Coronary artery (tissue), 2 donors: ENCODE measurements at regions not wholly inside any gene's neighbourhood (a gene's known extent, or its start where the extent isn't known, plus 50 kb on each side); places are given as distances from the start of the nearest gene placed in this dataset.
"Not testable (repeated sequence)": the region's sequence is repeated elsewhere in the genome, so short reads cannot be mapped to it uniquely, and the experiment has no call there.

Experiments used
- DNase-seq: peaks from one replicate; pipeline ENCODE4 v3.0.0-alpha.2; 2017; ENCODE audit warnings: low spot score
- H3K27ac ChIP-seq, 2 donors: fragments of 200-600 bp; sonication (generic); one replicate each; pipeline ENCODE4 v1.5.1; 2016 to 2019
- H3K4me3 ChIP-seq: fragments of 200-600 bp; sonication (generic); 2 replicates; pipeline ENCODE4 v1.5.1; 2016; ENCODE audit warnings: mild to moderate bottlenecking, moderate library complexity
- CTCF ChIP-seq: fragments of 200-600 bp; sonication (generic); IDR thresholded peaks from one replicate; pipeline ENCODE4 v1.5.1; 2019; ENCODE audit warnings: antibody characterized with exemption

GRCh38 chr6:67790569-67790968 lies 844.5 kb upstream of the ADGRB3 start:
- TF ChIP-seq CTCF: no peak
- H3K4me3 ChIP-seq: no peak overlapping the region
- DNase-seq: no peak

GRCh38 chr6:67787119-67787518 lies 848.0 kb upstream of the ADGRB3 start:
- DNase-seq, H3K27ac ChIP-seq, H3K4me3 ChIP-seq: not testable (repeated sequence)

More at GRCh38 chr6:67790569-67790968, 844.5 kb upstream of the ADGRB3 start:
- H3K27ac ChIP-seq: no peak overlapping the region

DNA sequence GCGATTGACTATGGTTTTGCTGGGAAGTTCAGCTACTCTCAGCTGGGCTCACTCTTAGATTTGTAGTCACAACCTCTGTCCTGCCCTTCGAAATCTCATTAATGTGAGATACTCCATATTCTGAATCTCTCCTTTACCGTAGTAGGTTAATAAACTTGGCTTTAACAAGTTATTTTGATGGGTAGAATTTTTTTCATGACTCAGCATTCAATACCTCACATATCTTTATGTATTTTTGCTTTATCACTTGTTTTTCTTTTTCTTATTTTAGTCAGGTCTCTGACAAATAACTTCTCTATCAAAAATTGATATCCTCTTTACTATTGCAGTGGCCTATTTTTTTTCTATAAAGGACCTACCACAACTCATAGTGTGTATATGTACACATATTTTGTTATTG lies 855.2 kb upstream of the ADGRB3 start:
- DNase-seq: no peak
- H3K27ac ChIP-seq: no peak overlapping the region
- TF ChIP-seq CTCF: no peak
- H3K4me3 ChIP-seq: no peak overlapping the region

DNA sequence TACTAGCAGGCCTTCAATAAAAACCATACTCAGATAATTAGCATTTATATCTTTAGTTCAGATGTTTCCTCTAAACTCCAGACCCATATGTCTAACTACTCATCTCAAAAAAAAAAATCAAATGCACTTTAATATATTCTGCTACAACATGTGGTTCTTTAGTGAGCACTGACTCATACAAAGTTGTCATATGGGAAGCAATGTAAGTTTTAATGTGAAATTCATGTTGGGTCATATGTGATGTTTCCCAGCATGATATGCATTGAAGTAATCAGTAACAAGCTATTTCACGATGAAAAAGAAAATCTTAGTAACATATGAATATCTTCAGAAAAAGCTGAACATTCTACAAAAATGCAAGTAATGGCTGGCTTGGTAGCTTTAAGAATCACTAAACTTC lies 859.7 kb upstream of the ADGRB3 start:
- no peak for DNase-seq
- Histone ChIP-seq H3K4me3 (no peak overlapping the region), H3K27ac (no peak overlapping the region)
- no peak for TF ChIP-seq CTCF

DNA sequence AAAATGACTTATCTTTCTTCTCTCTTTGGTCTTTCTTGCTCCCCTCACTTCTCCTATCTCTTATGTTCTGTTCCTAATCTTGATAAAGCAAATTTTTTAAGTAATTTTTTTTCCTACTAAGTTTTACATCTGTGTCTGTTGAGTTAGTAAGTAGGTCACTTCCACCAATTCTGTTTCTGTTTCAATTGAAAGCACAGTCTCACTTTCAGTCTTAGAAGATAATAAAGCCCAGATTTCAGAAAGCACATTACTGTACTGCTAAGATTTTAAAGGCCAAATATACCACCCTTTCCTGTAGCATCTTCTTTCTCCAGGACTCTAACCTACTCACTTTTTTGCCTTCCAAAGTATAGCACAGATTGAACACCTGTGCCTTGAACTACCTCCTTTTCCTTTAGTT lies 866.1 kb upstream of the ADGRB3 start:
- H3K4me3 ChIP-seq: no peak overlapping the region
- DNase-seq: no peak
- no peak for TF ChIP-seq CTCF
- no peak overlapping the region for H3K27ac ChIP-seq

- not testable (repeated sequence) for H3K4me3 ChIP-seq
These were observed 867.8 kb upstream of the ADGRB3 start for GRCh38 chr6:67767046-67767822.

DNA sequence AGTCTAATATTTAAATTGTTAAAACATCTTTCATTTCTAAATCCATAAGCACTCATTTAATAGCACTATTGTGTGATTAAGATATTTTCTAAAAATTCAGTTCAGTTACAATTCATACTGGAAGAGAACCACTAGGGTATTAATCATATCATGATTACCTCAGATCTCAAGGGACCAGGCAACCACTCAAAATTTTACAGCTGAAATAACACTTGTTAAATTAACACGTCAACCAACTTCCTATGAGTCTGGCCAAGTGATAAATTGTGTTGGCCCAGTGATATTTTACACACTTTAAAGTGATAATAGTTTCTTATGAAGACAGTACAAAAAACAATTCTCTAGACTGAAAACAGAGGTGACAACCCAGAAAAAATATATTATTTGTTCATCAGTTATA lies 869.0 kb upstream of the ADGRB3 start:
- no peak overlapping the region for H3K27ac ChIP-seq
- H3K4me3 ChIP-seq: no peak overlapping the region
- DNase-seq: no peak
- TF ChIP-seq CTCF: no peak

More at GRCh38 chr6:67767046-67767822, 867.8 kb upstream of the ADGRB3 start:
- not testable (repeated sequence) for H3K27ac ChIP-seq, DNase-seq

GRCh38 chr6:67759001-67759400 lies 876.1 kb upstream of the ADGRB3 start:
- no peak overlapping the region for H3K27ac ChIP-seq
- H3K4me3 ChIP-seq: no peak overlapping the region
- TF ChIP-seq CTCF: no peak
- no peak for DNase-seq
